NAMALWA (cell line): ENCODE measurements at regions not wholly inside any gene's neighbourhood (a gene's known extent, or its start where the extent isn't known, plus 50 kb on each side); places are given as distances from the start of the nearest gene placed in this dataset.

Experiments used
- DNase-seq: peaks from one replicate; pipeline ENCODE4 v3.0.0-alpha.2; 2015; ENCODE audit warnings: low spot score

DNA sequence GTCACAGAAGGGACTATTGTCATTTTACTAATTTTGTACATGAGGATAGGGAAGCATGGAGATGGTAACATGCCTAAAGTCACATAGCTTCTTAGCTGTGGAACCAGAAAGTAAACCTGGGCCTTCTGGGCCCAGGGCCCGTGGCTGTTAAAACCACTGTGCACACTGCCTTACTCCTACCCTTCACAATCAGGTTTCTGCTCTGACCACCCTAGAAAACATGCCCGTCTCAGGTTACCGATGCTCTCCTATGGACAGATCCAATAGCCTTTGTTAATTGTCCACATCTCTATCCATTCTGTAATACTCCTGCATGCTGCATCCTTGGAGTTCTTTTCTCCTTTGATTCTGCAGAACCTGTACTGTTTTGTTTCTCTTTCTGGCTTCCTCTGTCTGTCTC is 79.0 kb upstream of the TACR1 start:
- no peak for DNase-seq

DNA sequence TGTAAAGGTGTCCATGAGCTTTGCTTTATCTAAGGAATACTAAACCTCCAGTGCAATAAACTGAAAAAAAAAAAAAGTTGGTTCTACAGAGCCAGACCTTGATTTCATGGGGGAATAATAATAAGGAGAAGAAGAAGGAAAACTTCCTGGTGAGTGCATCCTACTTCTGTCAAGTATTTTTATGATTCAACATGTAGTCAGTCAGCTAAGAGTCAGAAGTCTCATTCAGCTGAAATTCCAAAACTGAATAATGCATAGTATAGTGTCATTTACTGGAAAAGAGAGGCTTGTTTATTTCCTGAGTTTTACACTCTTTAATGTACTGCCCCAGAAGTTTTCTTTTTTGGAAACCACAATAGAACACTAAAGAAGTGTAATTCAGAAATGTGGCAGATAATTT is 77.8 kb upstream of the TACR1 start:
- DNase-seq: no peak

DNA sequence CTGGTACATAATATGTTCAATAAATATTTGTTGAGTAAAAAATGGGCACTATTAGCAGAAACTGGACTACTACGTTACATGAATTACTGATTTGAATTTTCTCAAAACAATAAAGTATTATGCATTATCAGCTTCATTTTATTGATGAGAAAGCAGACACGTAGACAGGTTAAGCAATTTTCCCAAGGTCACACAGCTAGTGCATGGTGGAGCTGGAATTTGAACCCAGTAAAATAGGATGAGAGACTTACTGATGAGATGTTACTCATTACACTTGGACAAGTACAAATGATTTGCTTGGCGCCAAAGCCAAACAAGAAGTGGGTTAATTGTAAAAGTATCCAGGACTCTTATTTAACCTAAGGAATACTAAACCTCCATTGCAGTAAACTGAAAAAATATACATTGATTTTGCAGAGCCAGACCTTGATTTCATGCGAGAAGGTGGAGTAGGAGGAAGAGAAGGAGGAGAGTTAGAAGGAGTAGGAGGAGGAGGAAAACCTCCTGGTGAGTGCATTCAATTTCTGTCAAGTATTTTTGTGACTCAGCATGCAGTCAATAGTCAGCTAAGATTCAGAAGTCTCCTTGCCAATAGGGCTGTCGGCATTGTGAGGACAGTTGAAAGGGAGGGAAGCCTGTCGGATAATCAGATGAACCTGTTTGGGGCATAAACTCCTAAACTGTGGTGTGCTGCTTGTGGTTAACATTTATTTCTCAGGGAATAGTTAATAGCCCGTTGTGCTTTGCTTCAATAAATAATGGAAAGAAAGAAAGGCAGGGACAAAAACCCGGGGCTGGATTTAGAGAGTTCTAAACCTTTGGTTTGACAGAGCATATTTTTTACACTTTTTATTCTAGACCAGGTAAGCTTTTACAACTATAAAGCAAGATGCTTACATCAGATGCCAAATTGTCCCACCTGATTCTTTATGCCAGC is 77.0 kb upstream of the TACR1 start:
- DNase-seq: no peak

DNA sequence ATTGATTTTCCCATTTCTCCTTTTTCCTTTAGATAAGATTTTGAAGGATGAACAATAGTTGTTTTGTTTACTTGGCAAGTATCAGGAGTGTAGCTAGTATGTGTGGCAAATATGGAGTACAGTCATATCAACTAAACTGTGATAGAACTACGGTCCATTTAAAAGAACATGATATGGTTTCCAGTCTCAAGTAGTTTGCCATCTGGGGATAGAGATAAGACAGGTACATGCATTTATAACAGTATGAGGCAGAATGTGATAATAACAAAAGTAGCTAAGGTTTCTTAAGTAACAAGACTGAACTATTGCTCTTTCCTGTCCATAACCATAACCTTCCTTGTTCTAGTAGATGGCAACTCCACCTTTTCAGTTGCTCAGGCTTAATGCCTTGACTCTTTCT is 75.6 kb upstream of the TACR1 start:
- no peak for DNase-seq

DNA sequence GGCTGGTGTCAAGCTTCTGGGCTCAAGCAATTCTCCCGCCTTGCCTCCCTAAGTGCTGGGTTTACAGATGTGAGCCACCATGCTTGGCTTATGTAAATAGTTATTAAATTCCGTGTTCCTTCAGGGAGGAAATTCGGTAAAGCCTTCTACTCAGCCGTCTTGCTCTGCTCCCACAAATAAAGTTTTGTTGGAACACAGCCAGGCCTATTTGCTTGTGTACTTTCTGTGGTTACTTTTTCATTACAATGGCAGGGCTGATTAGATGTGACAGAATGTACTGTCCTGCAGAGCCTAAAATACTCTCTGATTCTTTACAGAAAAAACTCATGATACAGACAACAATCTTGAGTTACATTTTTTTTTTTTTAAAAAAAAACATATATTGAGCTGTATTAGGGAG is 68.8 kb upstream of the TACR1 start:
- DNase-seq: no peak

DNA sequence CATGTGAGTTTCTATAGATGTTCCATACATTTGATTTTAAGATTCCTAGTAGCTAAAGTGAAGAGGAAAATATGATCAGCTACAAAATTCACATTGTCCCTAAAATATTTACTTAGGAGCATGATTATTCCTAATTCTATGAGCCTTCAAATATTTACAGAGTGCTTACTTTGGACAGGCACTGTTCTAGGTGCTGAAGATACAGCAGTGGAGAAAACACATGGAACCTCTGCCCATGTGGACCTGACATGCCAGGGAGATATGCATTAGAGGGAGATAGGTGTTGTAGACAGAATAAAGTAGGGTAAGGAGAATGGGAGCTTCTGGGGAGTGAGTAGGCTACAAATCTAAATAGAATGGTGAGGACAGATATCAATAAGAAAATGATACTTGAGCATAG is 62.6 kb upstream of the TACR1 start:
- DNase-seq: no peak

DNA sequence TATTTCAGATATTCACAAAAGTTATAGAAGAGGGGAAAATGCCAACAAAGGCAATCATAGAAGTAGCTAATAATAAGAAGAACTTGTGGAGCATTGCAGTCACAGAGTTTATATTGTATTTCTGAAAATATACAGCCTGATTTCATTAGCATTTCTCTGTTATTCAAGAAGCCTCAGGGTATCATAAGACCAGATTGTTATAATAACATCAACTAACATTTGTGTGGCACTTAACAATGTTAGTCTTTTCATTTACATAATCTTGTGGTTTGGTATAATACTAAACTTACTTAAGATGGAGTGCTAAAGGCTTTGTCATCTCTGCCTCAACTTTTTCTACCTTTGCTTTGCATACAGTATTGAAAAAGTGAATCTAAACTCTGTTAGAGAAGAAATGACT is 61.6 kb upstream of the TACR1 start:
- DNase-seq: no peak

DNA sequence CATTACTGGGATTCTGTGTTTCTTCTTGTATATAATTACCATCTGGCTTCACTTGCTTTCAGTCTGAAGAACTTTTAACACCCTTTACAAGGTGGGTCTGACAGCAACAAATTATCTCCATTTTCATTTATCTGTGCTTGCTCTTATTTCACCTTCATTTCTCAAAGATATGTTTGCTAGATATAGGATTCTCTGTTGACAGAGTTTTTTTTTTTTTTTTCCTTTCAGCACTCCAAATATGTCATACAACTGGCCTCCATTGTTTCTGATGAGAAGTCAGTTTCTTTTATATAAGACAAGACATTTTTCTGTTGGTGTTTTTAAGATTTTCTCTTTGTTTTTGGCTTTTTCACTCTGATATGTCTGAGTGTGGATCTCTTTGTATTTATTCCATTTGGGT is 59.3 kb upstream of the TACR1 start:
- no peak for DNase-seq

DNA sequence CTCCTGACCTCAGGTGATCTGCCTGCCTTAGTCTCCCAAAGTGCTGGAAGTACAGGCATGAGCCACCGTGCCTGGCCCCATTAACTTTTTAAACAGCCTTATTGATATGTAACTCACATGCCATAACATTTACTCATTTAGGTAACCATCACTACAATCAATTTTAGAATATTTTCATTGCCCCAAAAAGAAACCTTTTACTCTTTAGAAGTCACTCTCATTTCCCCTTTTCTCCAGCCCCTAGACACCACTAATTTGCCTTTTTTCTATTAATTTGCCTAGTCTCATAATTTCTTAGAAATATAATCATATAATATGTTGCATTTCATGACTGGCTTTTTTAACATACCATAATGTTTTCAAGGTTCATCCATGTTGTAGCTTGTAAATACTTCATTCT is 57.2 kb upstream of the TACR1 start:
- DNase-seq: peak; percentile 23

DNA sequence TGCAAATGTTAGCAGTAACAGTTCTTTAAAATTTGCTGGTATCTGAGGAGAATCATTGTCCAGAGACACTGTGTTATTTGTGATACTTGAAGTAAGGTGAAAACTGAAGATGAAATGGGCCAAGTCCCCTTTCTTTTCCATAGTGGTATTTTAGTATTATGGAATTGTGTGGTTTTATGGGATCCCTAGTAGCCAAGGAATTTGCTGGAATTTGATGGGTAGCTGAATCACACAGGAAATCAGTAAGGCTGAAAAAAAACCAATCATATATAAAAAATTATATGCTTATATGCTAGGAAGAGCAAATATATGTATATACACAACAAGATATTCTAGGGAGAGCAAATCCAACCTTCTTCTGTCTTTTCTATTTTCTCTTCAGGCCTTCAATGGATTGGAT is 54.2 kb upstream of the TACR1 start:
- DNase-seq: no peak

DNA sequence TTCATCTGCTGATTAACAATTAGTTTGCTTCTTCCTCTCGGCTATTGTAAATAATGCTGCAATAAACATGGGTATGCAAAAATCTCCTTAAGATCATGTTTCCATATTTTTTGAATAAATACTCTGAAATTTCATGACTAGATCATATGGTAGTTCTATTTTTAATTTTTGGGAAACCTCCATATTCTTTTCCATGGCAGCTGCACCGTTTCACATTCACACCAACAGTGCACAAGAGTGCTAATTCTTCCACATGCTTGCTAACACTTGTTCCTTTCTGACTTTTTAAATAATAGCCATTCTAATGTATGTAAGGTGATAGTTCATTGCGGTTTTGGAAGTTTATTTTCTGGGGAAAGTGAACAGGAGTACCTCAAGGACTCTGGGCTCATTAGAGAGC is 52.6 kb upstream of the TACR1 start:
- no peak for DNase-seq
